GM06990 (cell line): ENCODE measurements at regions not wholly inside any gene's neighbourhood (a gene's known extent, or its start where the extent isn't known, plus 50 kb on each side); places are given as distances from the start of the nearest gene placed in this dataset.
"Not testable (repeated sequence)": the region's sequence is repeated elsewhere in the genome, so short reads cannot be mapped to it uniquely, and the experiment has no call there.

Experiments
- DNase-seq: peaks from one replicate; pipeline ENCODE4 v3.0.0-alpha.2; 2011; ENCODE audit not compliant: insufficient read length; ENCODE audit errors: extremely low read depth
- H3K27me3 ChIP-seq: replicated peaks from 2 replicates; pipeline ENCODE4 v1.6.0; 2011; ENCODE audit warnings: low read length; ENCODE audit not compliant: control insufficient read depth, insufficient read depth
- H3K36me3 ChIP-seq: 2 replicates; pipeline ENCODE4 v1.5.1; 2011; ENCODE audit warnings: low read length; ENCODE audit not compliant: control insufficient read depth, insufficient read depth
- H3K4me3 ChIP-seq: replicated peaks from 2 replicates; pipeline ENCODE4 v1.5.1; 2011; ENCODE audit warnings: low read depth, mild to moderate bottlenecking, control low read depth, low read length
- CTCF ChIP-seq: IDR thresholded peaks from 2 replicates; pipeline ENCODE4 v1.5.1; 2011; ENCODE audit warnings: low read length, control low read depth, mild to moderate bottlenecking, inconsistent platforms; ENCODE audit not compliant: insufficient read depth, poor library complexity, severe bottlenecking

DNA sequence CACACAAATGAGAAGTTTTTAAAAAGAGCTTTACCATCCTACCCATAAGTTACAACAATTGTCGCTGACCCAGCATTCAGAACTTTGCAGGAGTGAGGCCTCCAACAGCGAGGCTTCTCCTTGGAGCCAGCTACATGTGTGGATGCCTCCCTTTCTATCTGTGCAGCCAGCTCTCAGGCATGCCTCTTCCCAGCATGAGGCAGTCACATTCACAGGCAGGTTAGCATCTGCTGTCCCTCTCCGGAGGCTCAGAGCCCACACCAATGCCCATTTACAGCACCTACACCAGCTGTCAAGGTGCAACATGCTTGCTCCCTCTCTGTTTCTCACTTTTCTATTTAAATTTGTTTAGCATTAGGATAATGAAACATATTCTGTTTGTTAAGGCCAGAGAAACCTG lies 278.7 kb upstream of the PODXL start:
- Histone ChIP-seq H3K36me3 (no peaks in the 10 kb centered on the region), H3K27me3 (peaks cover 1% of the 10 kb centered on the region), H3K4me3 (no peak overlapping the region)
- TF ChIP-seq CTCF: no peak
- no peak for DNase-seq

- DNase-seq: no peak
- H3K27me3 ChIP-seq: peaks cover 1% of the 10 kb centered on the region
- TF ChIP-seq CTCF: no peak
- no peak overlapping the region for H3K4me3 ChIP-seq
- no peaks in the 10 kb centered on the region for H3K36me3 ChIP-seq
Observed at GRCh38 chr7:131830681-131831080, 274.3 kb upstream of the PODXL start.

- Histone ChIP-seq H3K4me3 (no peak overlapping the region), H3K27me3 (peaks cover 1% of the 10 kb centered on the region), H3K36me3 (no peaks in the 10 kb centered on the region)
- DNase-seq: no peak
- TF ChIP-seq CTCF: no peak
Observed at GRCh38 chr7:131829947-131830558, 273.6 kb upstream of the PODXL start.

DNA sequence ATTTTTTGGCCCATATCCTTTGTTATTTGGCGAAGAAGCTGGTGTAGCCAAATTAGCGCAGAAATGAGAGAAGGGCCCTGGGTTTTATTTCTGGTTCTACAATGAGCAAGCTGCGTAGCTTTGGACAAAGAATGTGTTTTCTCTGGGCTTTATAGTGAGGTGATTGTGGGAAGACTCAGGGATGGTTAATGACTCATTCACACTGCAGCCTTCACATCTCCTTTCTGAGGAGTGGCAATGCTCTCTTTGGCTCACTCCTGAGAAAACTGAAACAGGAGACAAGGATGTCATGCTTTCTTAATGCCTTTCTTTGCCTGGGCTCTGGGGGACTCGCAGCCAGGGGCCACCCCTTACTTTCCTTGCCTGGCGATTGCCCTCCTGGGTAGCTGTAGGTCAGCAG lies 271.0 kb upstream of the PODXL start:
- Histone ChIP-seq H3K36me3 (no peaks in the 10 kb centered on the region), H3K4me3 (no peak overlapping the region), H3K27me3 (no peaks in the 10 kb centered on the region)
- TF ChIP-seq CTCF: no peak
- DNase-seq: no peak

DNA sequence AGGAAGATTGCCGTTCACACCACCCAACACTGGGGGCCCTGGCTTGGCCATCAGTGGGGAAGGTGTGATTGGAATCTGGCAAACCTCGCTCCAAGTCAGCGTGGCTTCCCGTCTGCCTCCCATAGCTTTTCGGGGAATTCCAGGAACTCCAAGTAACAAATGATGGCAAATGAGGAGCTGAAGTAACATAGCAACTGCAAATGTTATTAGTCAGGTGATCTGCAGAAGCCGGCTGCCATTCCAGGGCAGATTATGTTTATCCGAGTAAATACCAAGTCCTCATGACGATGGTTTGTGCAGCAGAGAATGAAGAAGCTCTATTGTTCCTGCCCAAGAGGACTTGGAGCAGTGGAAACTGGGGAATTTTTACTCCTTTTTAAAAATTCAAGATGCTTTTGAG lies 270.5 kb upstream of the PODXL start:
- Histone ChIP-seq H3K4me3 (no peak overlapping the region), H3K27me3 (no peaks in the 10 kb centered on the region), H3K36me3 (no peaks in the 10 kb centered on the region)
- DNase-seq: no peak
- TF ChIP-seq CTCF: no peak

DNA sequence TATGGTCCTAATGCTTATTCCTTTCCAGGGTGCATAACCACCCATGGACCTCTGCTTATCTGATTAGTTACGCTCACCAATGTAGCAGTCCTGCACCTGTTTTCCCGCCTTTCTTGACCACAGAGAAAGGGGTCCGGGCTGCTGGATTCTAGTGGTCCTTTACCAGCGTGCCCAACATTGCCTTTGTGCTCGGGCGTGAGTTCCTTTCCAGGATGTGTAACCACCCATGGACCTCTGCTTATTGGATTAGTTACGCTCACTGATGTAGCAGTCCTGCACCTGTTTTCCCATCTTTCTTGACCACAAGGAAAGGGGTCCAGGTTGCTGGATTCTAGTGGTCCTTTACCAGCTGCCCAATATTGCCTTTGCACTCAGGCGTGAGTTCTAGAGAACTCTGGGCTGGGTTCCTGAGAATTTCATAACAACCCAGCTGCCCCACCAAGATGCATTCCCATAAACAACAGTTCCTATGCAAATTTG lies 267.6 kb upstream of the PODXL start:
- H3K4me3 ChIP-seq, H3K36me3 ChIP-seq, H3K27me3 ChIP-seq, DNase-seq: not testable (repeated sequence)
